Testis (tissue), 2 donors: ENCODE measurements at regions not wholly inside any gene's neighbourhood (a gene's known extent, or its start where the extent isn't known, plus 50 kb on each side); places are given as distances from the start of the nearest gene placed in this dataset.

Source experiments
- CTCF ChIP-seq, 3 experiments: fragments of 450-650 bp in 2 of 3; fragments of 200-600 bp in 1 of 3; sonication (generic) in 1 of 3; IDR thresholded peaks; one replicate each; pipeline ENCODE4 v1.5.1; 2016 to 2019; ENCODE audit warnings: antibody characterized with exemption in 3 of 3, mild to moderate bottlenecking in 2 of 3, moderate library complexity in 1 of 3
- POLR2A ChIP-seq: fragments of 450-650 bp; IDR thresholded peaks from one replicate; pipeline ENCODE4 v1.6.1; 2017; ENCODE audit warnings: antibody characterized with exemption, mild to moderate bottlenecking, moderate library complexity

GRCh38 chr5:99070822-99071221 lies 142.0 kb upstream of the CHD1 start:
- TF ChIP-seq POLR2A (no peak), CTCF (IDR thresholded peaks at IDR 0.05) (no peak)
